Bronchial epithelial cell (primary cell): ENCODE measurements at regions not wholly inside any gene's neighbourhood (a gene's known extent, or its start where the extent isn't known, plus 50 kb on each side); places are given as distances from the start of the nearest gene placed in this dataset.

ENCODE experiments used
- DNase-seq: peaks from one replicate; pipeline ENCODE4 v3.0.0-alpha.2; 2010; ENCODE audit warnings: low read depth
- FAIRE-seq: peaks from 2 replicates; lab custom pipeline; 2011; peaks lifted over from hg19 to GRCh38; lab: Jason Lieb, UNC
- H3K27me3 ChIP-seq: 2 replicates; pipeline ENCODE4 v1.5.1; 2011; ENCODE audit warnings: low read length; ENCODE audit not compliant: control insufficient read depth, insufficient read depth
- H3K36me3 ChIP-seq: 2 replicates; pipeline ENCODE4 v1.5.1; 2011; ENCODE audit warnings: low read length; ENCODE audit not compliant: control insufficient read depth, insufficient read depth
- H3K4me3 ChIP-seq: 2 replicates; pipeline ENCODE4 v1.5.1; 2011; ENCODE audit warnings: mild to moderate bottlenecking, low read depth, low read length, control low read depth
- CTCF ChIP-seq: IDR thresholded peaks from 2 replicates; pipeline ENCODE4 v1.5.1; 2011; ENCODE audit warnings: mild to moderate bottlenecking, moderate library complexity, low read length, control low read depth, inconsistent platforms; ENCODE audit not compliant: insufficient read depth, severe bottlenecking

GRCh38 chr14:104253901-104254353 lies 115.5 kb downstream of the KIF26A start:
- no peak for DNase-seq
- H3K27me3 ChIP-seq: no peaks in the 10 kb centered on the region
- no peak for FAIRE-seq
- no peaks in the 10 kb centered on the region for H3K36me3 ChIP-seq
- TF ChIP-seq CTCF: no peak
- no peak overlapping the region for H3K4me3 ChIP-seq

GRCh38 chr14:104254735-104255400 lies 116.5 kb downstream of the KIF26A start:
- H3K27me3 ChIP-seq: no peaks in the 10 kb centered on the region
- no peak for TF ChIP-seq CTCF
- H3K4me3 ChIP-seq: no peak overlapping the region
- no peaks in the 10 kb centered on the region for H3K36me3 ChIP-seq
- DNase-seq: no peak
- no peak for FAIRE-seq

GRCh38 chr14:104256025-104256424 lies 117.6 kb downstream of the KIF26A start:
- no peak for FAIRE-seq

GRCh38 chr14:104262515-104263514 lies 124.4 kb downstream of the KIF26A start:
- TF ChIP-seq CTCF: no peak
- no peak for FAIRE-seq
- no peaks in the 10 kb centered on the region for H3K36me3 ChIP-seq
- H3K4me3 ChIP-seq: no peak overlapping the region
- no peaks in the 10 kb centered on the region for H3K27me3 ChIP-seq
- DNase-seq: no peak

More at GRCh38 chr14:104256025-104256424, 117.6 kb downstream of the KIF26A start:
- H3K4me3 ChIP-seq: no peak overlapping the region
- H3K27me3 ChIP-seq: no peaks in the 10 kb centered on the region
- no peak for TF ChIP-seq CTCF
- no peaks in the 10 kb centered on the region for H3K36me3 ChIP-seq
- no peak for DNase-seq

GRCh38 chr14:104263675-104264358 lies 125.4 kb downstream of the KIF26A start:
- TF ChIP-seq CTCF: no peak
- Histone ChIP-seq H3K27me3 (no peaks in the 10 kb centered on the region), H3K4me3 (no peak overlapping the region)

More at GRCh38 chr14:104263675-104264358, 125.4 kb downstream of the KIF26A start:
- FAIRE-seq: no peak
- H3K36me3 ChIP-seq: no peaks in the 10 kb centered on the region
- no peak for DNase-seq
